ENCODE measurements at regions not wholly inside any gene's neighbourhood (a gene's known extent, or its start where the extent isn't known, plus 50 kb on each side); places are given as distances from the start of the nearest gene placed in this dataset.
"Not testable (repeated sequence)": the region's sequence is repeated elsewhere in the genome, so short reads cannot be mapped to it uniquely, and the experiment has no call there.

DNA sequence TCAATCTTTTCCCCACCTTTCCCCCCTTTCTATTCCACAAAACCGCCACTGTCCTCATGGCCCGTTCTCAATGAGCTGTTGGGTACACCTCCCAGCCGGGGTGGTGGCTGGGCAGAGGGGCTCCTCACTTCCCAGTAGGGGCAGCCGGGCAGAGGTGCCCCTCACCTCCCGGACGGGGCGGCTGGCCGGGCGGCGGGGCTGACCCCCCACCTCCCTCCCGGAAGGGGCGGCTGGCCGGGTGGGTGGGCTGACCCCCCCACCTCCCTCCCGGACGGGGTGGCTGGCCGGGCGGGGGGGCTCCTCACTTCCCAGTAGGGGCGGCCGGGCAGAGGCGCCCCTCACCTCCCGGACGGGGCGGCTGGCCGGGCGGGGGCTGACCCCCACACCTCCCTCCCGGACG lies 149.3 kb upstream of the SNX7 start:
- intact Hi-C loops (cut with micrococcal nuclease); H3K4me1 Mint-ChIP-seq (ENCODE audit: low read depth); H3K36me3 Mint-ChIP-seq (ENCODE audit: low read depth); H3K4me3 Mint-ChIP-seq; DNase-seq; CTCF ChIA-PET; H3K9me3 Mint-ChIP-seq; H3K27ac Mint-ChIP-seq; H3K27me3 Mint-ChIP-seq (ENCODE audit: low read depth): not testable (repeated sequence)

- H3K27me3 Mint-ChIP-seq (ENCODE audit: low read depth), result no peaks in the 10 kb centered on the region
- H3K36me3 Mint-ChIP-seq (ENCODE audit: low read depth), result no peaks in the 10 kb centered on the region
- no peaks in the 10 kb centered on the region for H3K4me1 Mint-ChIP-seq (ENCODE audit: low read depth)
- CTCF ChIA-PET, result no interaction called here
- H3K9me3 Mint-ChIP-seq, result peaks cover 17% of the 10 kb centered on the region
- no peak overlapping the region for H3K27ac Mint-ChIP-seq
- intact Hi-C loops (cut with micrococcal nuclease), result no loop called here
- H3K4me3 Mint-ChIP-seq, result no peak overlapping the region
- DNase-seq, result no peak
These were observed 157.8 kb upstream of the SNX7 start for GRCh38 chr1:98503771-98504170.

- no peak for DNase-seq
- no peak overlapping the region for H3K4me3 Mint-ChIP-seq
- no peaks in the 10 kb centered on the region for H3K4me1 Mint-ChIP-seq (ENCODE audit: low read depth)
- H3K27me3 Mint-ChIP-seq (ENCODE audit: low read depth), result no peaks in the 10 kb centered on the region
- CTCF ChIA-PET, result no interaction called here
- H3K9me3 Mint-ChIP-seq, result peaks cover 17% of the 10 kb centered on the region
- H3K36me3 Mint-ChIP-seq (ENCODE audit: low read depth), result no peaks in the 10 kb centered on the region
- H3K27ac Mint-ChIP-seq, result no peak overlapping the region
- intact Hi-C loops (cut with micrococcal nuclease), result no loop called here
These were observed 158.6 kb upstream of the SNX7 start for GRCh38 chr1:98502937-98503336.

GRCh38 chr1:98500324-98500723 lies 161.2 kb upstream of the SNX7 start:
- Mint-ChIP-seq H3K9me3 (peaks cover 6% of the 10 kb centered on the region), H3K4me3 (no peak overlapping the region), H3K4me1 (ENCODE audit: low read depth) (no peaks in the 10 kb centered on the region), H3K36me3 (ENCODE audit: low read depth) (no peaks in the 10 kb centered on the region), H3K27ac (no peak overlapping the region), H3K27me3 (ENCODE audit: low read depth) (no peaks in the 10 kb centered on the region)
- CTCF ChIA-PET, result no interaction called here
- DNase-seq, result no peak
- intact Hi-C loops (cut with micrococcal nuclease), result no loop called here

GRCh38 chr1:98498651-98499050 lies 162.9 kb upstream of the SNX7 start:
- no peaks in the 10 kb centered on the region for H3K27me3 Mint-ChIP-seq (ENCODE audit: low read depth)
- DNase-seq, result no peak
- intact Hi-C loops (cut with micrococcal nuclease), result no loop called here
- no peak overlapping the region for H3K4me3 Mint-ChIP-seq
- no peaks in the 10 kb centered on the region for H3K4me1 Mint-ChIP-seq (ENCODE audit: low read depth)
- CTCF ChIA-PET, result no interaction called here
- no peak overlapping the region for H3K27ac Mint-ChIP-seq
- H3K36me3 Mint-ChIP-seq (ENCODE audit: low read depth), result no peaks in the 10 kb centered on the region
- peaks cover 5% of the 10 kb centered on the region for H3K9me3 Mint-ChIP-seq

DNA sequence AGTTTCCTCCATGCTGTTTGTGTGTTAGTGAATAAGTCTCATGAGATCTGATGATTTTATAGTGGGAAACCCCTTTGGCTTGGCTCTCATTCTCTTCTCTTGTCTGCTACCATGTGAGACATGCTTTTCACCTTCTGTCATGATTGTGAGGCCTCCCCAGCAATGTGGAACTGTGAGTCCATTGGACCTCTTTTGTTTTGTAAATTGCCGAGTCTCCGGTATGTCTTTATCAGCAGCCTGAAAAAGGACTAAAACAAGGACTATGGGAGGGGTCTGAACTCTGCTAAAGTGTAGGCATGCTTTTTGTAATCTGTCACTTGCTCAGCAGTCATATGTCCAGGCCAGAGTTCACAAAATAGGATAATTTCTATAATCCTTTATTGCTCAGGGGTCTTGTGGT lies 164.0 kb upstream of the SNX7 start:
- Mint-ChIP-seq H3K4me1 (ENCODE audit: low read depth) (no peaks in the 10 kb centered on the region), H3K27ac (no peak overlapping the region), H3K9me3 (peaks cover 5% of the 10 kb centered on the region), H3K27me3 (ENCODE audit: low read depth) (no peaks in the 10 kb centered on the region), H3K4me3 (no peak overlapping the region), H3K36me3 (ENCODE audit: low read depth) (no peaks in the 10 kb centered on the region)
- DNase-seq, result no peak
- intact Hi-C loops (cut with micrococcal nuclease), result no loop called here
- CTCF ChIA-PET, result no interaction called here

GRCh38 chr1:98496256-98496995 lies 165.1 kb upstream of the SNX7 start:
- no peaks in the 10 kb centered on the region for H3K4me1 Mint-ChIP-seq (ENCODE audit: low read depth)
- CTCF ChIA-PET, result no interaction called here
- peaks cover 5% of the 10 kb centered on the region for H3K9me3 Mint-ChIP-seq
- intact Hi-C loops (cut with micrococcal nuclease), result no loop called here
- H3K27me3 Mint-ChIP-seq (ENCODE audit: low read depth), result no peaks in the 10 kb centered on the region
- H3K36me3 Mint-ChIP-seq (ENCODE audit: low read depth), result no peaks in the 10 kb centered on the region
- H3K27ac Mint-ChIP-seq, result no peak overlapping the region
- DNase-seq, result no peak
- no peak overlapping the region for H3K4me3 Mint-ChIP-seq

GRCh38 chr1:98493469-98493868 lies 168.1 kb upstream of the SNX7 start:
- intact Hi-C loops (cut with micrococcal nuclease), result no loop called here
- no peak overlapping the region for H3K4me3 Mint-ChIP-seq
- DNase-seq, result no peak
- CTCF ChIA-PET, result no interaction called here
- H3K9me3 Mint-ChIP-seq, result peaks cover 1% of the 10 kb centered on the region
- no peak overlapping the region for H3K27ac Mint-ChIP-seq
- H3K4me1 Mint-ChIP-seq (ENCODE audit: low read depth), result no peaks in the 10 kb centered on the region
- no peaks in the 10 kb centered on the region for H3K27me3 Mint-ChIP-seq (ENCODE audit: low read depth)
- H3K36me3 Mint-ChIP-seq (ENCODE audit: low read depth), result no peaks in the 10 kb centered on the region

DNA sequence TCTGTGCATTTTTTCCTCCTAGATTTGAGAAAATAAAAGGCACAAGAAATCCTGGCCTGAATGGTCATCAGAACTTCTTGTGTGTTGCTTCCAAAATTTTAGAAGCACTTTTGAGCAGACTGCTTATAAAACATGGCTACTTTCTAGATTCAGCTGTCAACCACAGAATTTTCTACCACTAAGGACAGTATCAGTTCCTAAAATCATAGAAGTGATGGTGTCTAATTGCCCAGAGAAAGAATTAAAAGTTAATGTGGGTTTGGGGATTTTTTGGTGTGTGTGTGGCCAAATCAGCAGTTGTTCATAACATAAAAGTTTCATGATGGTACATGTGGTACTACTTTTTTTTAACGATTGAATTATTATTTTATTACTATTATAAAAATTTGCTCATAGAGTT lies 171.4 kb upstream of the SNX7 start:
- Mint-ChIP-seq H3K9me3 (no peaks in the 10 kb centered on the region), H3K27me3 (ENCODE audit: low read depth) (no peaks in the 10 kb centered on the region), H3K4me1 (ENCODE audit: low read depth) (no peaks in the 10 kb centered on the region), H3K36me3 (ENCODE audit: low read depth) (no peaks in the 10 kb centered on the region), H3K4me3 (no peak overlapping the region), H3K27ac (no peak overlapping the region)
- CTCF ChIA-PET, result no interaction called here
- intact Hi-C loops (cut with micrococcal nuclease), result no loop called here
- no peak for DNase-seq

DNA sequence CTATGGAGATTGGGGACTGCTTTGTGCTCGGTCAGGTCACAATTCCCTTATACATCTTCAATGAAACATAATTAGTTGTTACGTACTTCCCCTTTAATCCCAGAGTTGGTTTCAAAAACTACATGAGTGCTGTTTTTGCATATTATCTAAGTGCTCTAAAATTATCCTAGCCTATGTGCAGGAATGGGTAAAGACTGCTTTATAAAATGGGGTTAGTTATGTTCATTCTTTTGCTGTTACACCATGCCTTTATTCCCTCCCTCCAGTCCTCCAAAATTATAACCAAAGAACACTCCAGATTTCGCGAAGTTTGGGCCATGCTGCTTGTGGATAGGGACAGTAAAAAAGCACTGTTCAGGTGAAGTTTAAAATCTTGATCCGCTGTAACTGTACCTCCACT lies 173.9 kb upstream of the SNX7 start:
- no peaks in the 10 kb centered on the region for H3K27me3 Mint-ChIP-seq (ENCODE audit: low read depth)
- no peaks in the 10 kb centered on the region for H3K36me3 Mint-ChIP-seq (ENCODE audit: low read depth)
- no peaks in the 10 kb centered on the region for H3K4me1 Mint-ChIP-seq (ENCODE audit: low read depth)

GRCh38 chr1:98482611-98483010 lies 178.9 kb upstream of the SNX7 start:
- Mint-ChIP-seq H3K27me3 (ENCODE audit: low read depth) (no peaks in the 10 kb centered on the region), H3K36me3 (ENCODE audit: low read depth) (no peaks in the 10 kb centered on the region), H3K27ac (no peak overlapping the region), H3K4me3 (no peak overlapping the region), H3K9me3 (no peaks in the 10 kb centered on the region), H3K4me1 (ENCODE audit: low read depth) (no peaks in the 10 kb centered on the region)
- intact Hi-C loops (cut with micrococcal nuclease), result no loop called here
- DNase-seq, result no peak
- CTCF ChIA-PET, result no interaction called here

More for the DNA sequence above, 173.9 kb upstream of the SNX7 start:
- no peak overlapping the region for H3K4me3 Mint-ChIP-seq
- no peaks in the 10 kb centered on the region for H3K9me3 Mint-ChIP-seq
- no peak overlapping the region for H3K27ac Mint-ChIP-seq
- CTCF ChIA-PET, result no interaction called here
- DNase-seq, result no peak
- intact Hi-C loops (cut with micrococcal nuclease), result no loop called here

DNA sequence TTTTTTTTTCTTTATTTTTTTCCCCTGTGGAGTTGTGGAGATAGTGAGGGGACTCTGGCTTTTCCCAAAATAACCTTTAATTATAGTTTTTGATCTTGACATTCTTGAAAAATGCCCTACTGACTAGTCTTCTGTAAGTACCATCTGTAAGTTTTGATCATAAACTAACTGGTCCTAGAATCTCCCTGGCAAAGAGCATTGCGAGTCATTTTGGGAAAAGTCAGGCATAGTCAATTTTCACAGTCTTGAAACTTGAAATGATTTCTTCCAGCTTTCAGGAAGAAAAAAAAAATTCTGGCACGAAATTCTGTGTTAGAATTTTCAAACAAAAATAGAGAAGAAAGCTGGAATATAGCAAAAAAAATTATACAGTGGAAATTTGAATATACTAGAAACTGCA lies 181.2 kb upstream of the SNX7 start:
- no peak for DNase-seq
- CTCF ChIA-PET, result no interaction called here
- Mint-ChIP-seq H3K27me3 (ENCODE audit: low read depth) (no peaks in the 10 kb centered on the region), H3K4me3 (no peak overlapping the region), H3K36me3 (ENCODE audit: low read depth) (no peaks in the 10 kb centered on the region), H3K9me3 (no peaks in the 10 kb centered on the region), H3K4me1 (ENCODE audit: low read depth) (no peaks in the 10 kb centered on the region), H3K27ac (no peak overlapping the region)
- intact Hi-C loops (cut with micrococcal nuclease), result no loop called here

DNA sequence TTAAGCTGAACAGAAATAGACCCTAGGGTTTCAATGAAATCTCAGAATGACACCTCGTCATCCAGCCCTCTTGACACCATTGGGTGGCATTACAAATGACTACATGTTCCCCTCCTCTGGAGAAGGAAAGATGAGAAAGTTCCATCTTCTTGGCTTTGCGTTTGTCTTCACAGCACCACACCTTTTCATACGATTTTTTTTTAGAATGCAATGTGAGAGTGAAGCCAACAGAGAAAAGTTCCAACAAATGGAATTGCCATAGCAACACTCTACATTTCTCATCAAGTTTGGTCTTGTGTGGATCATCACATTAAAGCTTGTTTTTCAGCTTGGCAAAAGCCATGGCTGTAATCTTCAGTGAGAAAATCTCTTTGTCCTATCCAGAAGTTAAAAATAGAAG lies 183.4 kb upstream of the SNX7 start:
- no peaks in the 10 kb centered on the region for H3K4me1 Mint-ChIP-seq (ENCODE audit: low read depth)
- no peaks in the 10 kb centered on the region for H3K9me3 Mint-ChIP-seq
- no peaks in the 10 kb centered on the region for H3K36me3 Mint-ChIP-seq (ENCODE audit: low read depth)
- no peak for DNase-seq
- intact Hi-C loops (cut with micrococcal nuclease), result no loop called here
- H3K27me3 Mint-ChIP-seq (ENCODE audit: low read depth), result no peaks in the 10 kb centered on the region
- no peak overlapping the region for H3K4me3 Mint-ChIP-seq
- H3K27ac Mint-ChIP-seq, result no peak overlapping the region
- CTCF ChIA-PET, result no interaction called here

DNA sequence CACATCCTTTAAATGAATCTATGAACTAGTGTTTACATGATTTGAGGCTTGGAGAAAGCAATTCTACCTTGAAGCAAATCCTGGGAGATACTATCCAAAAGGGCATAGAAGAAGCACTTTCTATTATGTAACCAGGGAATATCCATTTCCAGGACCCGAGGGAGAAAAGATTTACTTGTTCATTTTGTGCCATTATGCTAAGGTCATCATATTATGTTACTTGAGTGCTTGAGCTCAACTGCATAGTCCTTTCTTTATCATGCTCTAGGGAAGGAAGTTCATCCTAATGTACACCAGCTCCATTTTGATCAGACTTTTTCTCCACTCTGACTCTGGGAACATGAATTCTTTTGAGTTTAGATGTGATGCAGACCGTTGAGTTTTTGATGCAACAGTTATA lies 188.6 kb upstream of the SNX7 start:
- Mint-ChIP-seq H3K4me1 (ENCODE audit: low read depth) (no peaks in the 10 kb centered on the region), H3K27me3 (ENCODE audit: low read depth) (no peaks in the 10 kb centered on the region), H3K27ac (no peak overlapping the region), H3K36me3 (ENCODE audit: low read depth) (no peaks in the 10 kb centered on the region), H3K9me3 (no peaks in the 10 kb centered on the region), H3K4me3 (no peak overlapping the region)
- CTCF ChIA-PET, result no interaction called here
- intact Hi-C loops (cut with micrococcal nuclease), result no loop called here
- no peak for DNase-seq

Measured in activated naive CD4-positive, alpha-beta T cell treated with anti-CD3 and anti-CD28 coated beads for 36 hours (primary cell).